H1 (cell line): ENCODE measurements at regions not wholly inside any gene's neighbourhood (a gene's known extent, or its start where the extent isn't known, plus 50 kb on each side); places are given as distances from the start of the nearest gene placed in this dataset.
"Not testable (repeated sequence)": the region's sequence is repeated elsewhere in the genome, so short reads cannot be mapped to it uniquely, and the experiment has no call there.

ENCODE experiments used
- CTCF ChIA-PET: fragments of 300-600 bp; sonication (Branson Sonifier 250); formaldehyde crosslinking; loops from one replicate; lab custom pipeline; 2021; ENCODE audit not compliant: partially characterized antibody; lab: Charles Lee
- POLR2A ChIA-PET: fragments of 300-600 bp; sonication (Branson Sonifier 250); formaldehyde crosslinking; loops from one replicate; lab custom pipeline; 2021; ENCODE audit warnings: inconsistent platforms; ENCODE audit not compliant: partially characterized antibody; lab: Charles Lee
- DNase-seq, 2 experiments: peaks; one replicate each; pipeline versions ENCODE4 v3.0.0 to v3.0.0-alpha.2; 2010 to 2022; ENCODE audit warnings: low spot score in 2 of 2, low read depth in 1 of 2, mixed read lengths in 1 of 2
- FAIRE-seq: peaks from 2 replicates; lab custom pipeline; 2011; peaks lifted over from hg19 to GRCh38; lab: Jason Lieb, UNC
- H2AFZ ChIP-seq: 2 replicates; pipeline ENCODE4 v1.8.1; 2012; ENCODE audit warnings: low read length, inconsistent platforms
- H2AK5ac ChIP-seq: 2 replicates; pipeline ENCODE4 v1.6.1; 2013; ENCODE audit warnings: low read depth, low read length
- H2BK120ac ChIP-seq: replicated peaks from 2 replicates; pipeline ENCODE3; 2013; ENCODE audit warnings: low read depth, low read length, inconsistent platforms
- H2BK12ac ChIP-seq: 2 replicates; pipeline ENCODE4 v1.6.1; 2013; ENCODE audit warnings: low read depth, low read length
- H2BK15ac ChIP-seq: 2 replicates; pipeline ENCODE4 v1.6.1; 2013; ENCODE audit warnings: low read length
- H2BK20ac ChIP-seq: 2 replicates; pipeline ENCODE4 v1.6.1; 2013; ENCODE audit warnings: low read length
- H2BK5ac ChIP-seq: 2 replicates; pipeline ENCODE4 v1.6.1; 2013; ENCODE audit warnings: low read depth, low read length
- H3K14ac ChIP-seq: 2 replicates; pipeline ENCODE4 v1.6.1; 2013; ENCODE audit warnings: inconsistent platforms; ENCODE audit not compliant: insufficient read length
- H3K18ac ChIP-seq: 2 replicates; pipeline ENCODE4 v1.6.1; 2013; ENCODE audit warnings: low read length; ENCODE audit errors: extremely low read depth
- H3K23ac ChIP-seq: 2 replicates; pipeline ENCODE4 v1.6.1; 2013; ENCODE audit warnings: inconsistent platforms; ENCODE audit not compliant: insufficient read length
- H3K23me2 ChIP-seq: 2 replicates; pipeline ENCODE4 v1.6.1; 2013; ENCODE audit warnings: low read depth, low read length
- H3K27ac ChIP-seq: 2 replicates; pipeline ENCODE4 v1.6.1; 2011; ENCODE audit warnings: low read depth, low read length, inconsistent platforms
- H3K27me3 ChIP-seq, 4 experiments: replicated peaks in 1 of 4; 1 replicate in 1 of 4; 2 replicates in 3 of 4; pipeline versions ENCODE4 v1.6.1 to v1.8.1; 2011 to 2013; ENCODE audit warnings: low read length in 3 of 4, mild to moderate bottlenecking in 3 of 4, inconsistent platforms in 2 of 4, mixed read lengths in 2 of 4, moderate library complexity in 1 of 4; ENCODE audit not compliant: control insufficient read depth in 3 of 4, insufficient read depth in 3 of 4; ENCODE audit errors: extremely low read depth in 1 of 4
- H3K36me3 ChIP-seq, 4 experiments: 2 replicates each; pipeline versions ENCODE4 v1.6.1 to v1.8.1; 2011 to 2013; ENCODE audit warnings: mild to moderate bottlenecking in 4 of 4, low read length in 3 of 4, moderate library complexity in 2 of 4, control low read depth in 1 of 4, inconsistent platforms in 1 of 4; ENCODE audit not compliant: insufficient read depth in 4 of 4, control insufficient read depth in 2 of 4
- H3K4ac ChIP-seq: replicated peaks from 2 replicates; pipeline ENCODE3; 2013; ENCODE audit warnings: low read length, low read depth, mixed read lengths, inconsistent platforms; ENCODE audit not compliant: insufficient read length
- H3K4me1 ChIP-seq, 4 experiments: replicated peaks in 1 of 4; 1 replicate in 1 of 4; 2 replicates in 3 of 4; pipeline versions ENCODE4 v1.6.1 to v1.8.1; 2011 to 2013; ENCODE audit warnings: low read length in 3 of 4, inconsistent platforms in 2 of 4, mixed read lengths in 1 of 4; ENCODE audit not compliant: insufficient read depth in 4 of 4, control insufficient read depth in 3 of 4
- H3K4me2 ChIP-seq, 2 experiments: 2 replicates each; pipeline versions ENCODE4 v1.6.1 to v1.8.1; 2011 to 2013; ENCODE audit warnings: low read depth in 2 of 2, low read length in 2 of 2, control low read depth in 1 of 2, inconsistent platforms in 1 of 2, mild to moderate bottlenecking in 1 of 2; ENCODE audit not compliant: insufficient read depth in 1 of 2
- H3K4me3 ChIP-seq, 4 experiments: fragments of 200-600, 300-600 bp in 1 of 4; sonication (generic), shearing (Covaris generic), sonication (Bioruptor Twin) in 1 of 4; 2 replicates each; pipeline versions ENCODE4 v1.5.1 to v1.8.1; 2011 to 2016; ENCODE audit warnings: low read length in 4 of 4, low read depth in 3 of 4, control low read depth in 2 of 4, inconsistent platforms in 2 of 4, mild to moderate bottlenecking in 2 of 4, mixed read lengths in 1 of 4, moderate library complexity in 1 of 4; ENCODE audit not compliant: insufficient read depth in 2 of 4; ENCODE audit errors: extremely low read depth in 1 of 4
- H3K56ac ChIP-seq: replicated peaks from 2 replicates; pipeline ENCODE3; 2013; ENCODE audit warnings: low read depth, mild to moderate bottlenecking, mixed read lengths, low read length, inconsistent platforms; ENCODE audit not compliant: insufficient read length
- H3K79me1 ChIP-seq: 2 replicates; pipeline ENCODE4 v1.6.1; 2013; ENCODE audit warnings: low read depth, low read length, control low read depth
- H3K79me2 ChIP-seq, 2 experiments: 2 replicates each; pipeline versions ENCODE4 v1.6.1 to v1.8.1; 2012 to 2013; ENCODE audit warnings: low read length in 2 of 2, mild to moderate bottlenecking in 2 of 2, inconsistent platforms in 1 of 2; ENCODE audit not compliant: insufficient read depth in 2 of 2, control insufficient read depth in 1 of 2
- H3K9ac ChIP-seq, 4 experiments: replicated peaks in 1 of 4; 1 replicate in 1 of 4; 2 replicates in 3 of 4; pipeline versions ENCODE4 v1.6.1 to v1.8.1; 2011 to 2013; ENCODE audit warnings: low read depth in 3 of 4, low read length in 3 of 4, control low read depth in 2 of 4, mild to moderate bottlenecking in 2 of 4, moderate library complexity in 2 of 4, inconsistent platforms in 1 of 4; ENCODE audit errors: extremely low read depth in 1 of 4
- H3K9me3 ChIP-seq, 2 experiments: 2 replicates each; pipeline versions ENCODE4 v1.6.1 to v1.8.1; 2012 to 2013; ENCODE audit warnings: mild to moderate bottlenecking in 2 of 2, moderate library complexity in 2 of 2, control low read depth in 1 of 2, inconsistent platforms in 1 of 2, low read depth in 1 of 2, low read length in 1 of 2, mixed read lengths in 1 of 2; ENCODE audit not compliant: insufficient read depth in 2 of 2
- H4K20me1 ChIP-seq, 2 experiments: replicated peaks in 1 of 2; 2 replicates each; pipeline versions ENCODE3 to v1.8.1; 2011 to 2013; ENCODE audit warnings: inconsistent platforms in 2 of 2, low read length in 2 of 2, mild to moderate bottlenecking in 1 of 2; ENCODE audit not compliant: insufficient read depth in 2 of 2, control insufficient read depth in 1 of 2
- H4K5ac ChIP-seq: 2 replicates; pipeline ENCODE4 v1.6.1; 2013; ENCODE audit warnings: low read length, low read depth, mixed read lengths, inconsistent platforms; ENCODE audit not compliant: insufficient read length
- H4K8ac ChIP-seq: 2 replicates; pipeline ENCODE4 v1.8.0; 2013; ENCODE audit warnings: mild to moderate bottlenecking, moderate library complexity, low read length, inconsistent platforms; ENCODE audit not compliant: insufficient read depth; ENCODE audit errors: extremely low read depth
- H4K91ac ChIP-seq: replicated peaks from 2 replicates; pipeline ENCODE3; 2013; ENCODE audit warnings: low read length, mixed read lengths, inconsistent platforms; ENCODE audit not compliant: insufficient read length
- WGBS, 2 experiments: shearing (Covaris generic) in 1 of 2; methylation state at CpG; one replicate each; pipeline versions ENCODE4 v1.1.6 to v1.1.7; 2013 to 2015; ENCODE audit warnings: low lambda C conversion rate in 2 of 2, mixed read lengths in 2 of 2, inconsistent platforms in 1 of 2, low coverage in 1 of 2, missing lambda C conversion rate in 1 of 2; ENCODE audit not compliant: insufficient replicate concordance in 2 of 2, insufficient coverage in 1 of 2, insufficient read length in 1 of 2; ENCODE audit errors: extremely low coverage in 1 of 2, missing lambda C conversion rate in 1 of 2; 5-methylcytosine and 5-hydroxymethylcytosine counted together

- H2BK15ac ChIP-seq, H3K79me1 ChIP-seq, H2BK5ac ChIP-seq, H3K27me3 ChIP-seq, FAIRE-seq, POLR2A ChIA-PET, H3K27ac ChIP-seq, H3K23ac ChIP-seq, H2BK120ac ChIP-seq, H4K20me1 ChIP-seq, H3K4me1 ChIP-seq, H3K56ac ChIP-seq, H4K5ac ChIP-seq, DNase-seq, H3K9me3 ChIP-seq, H4K8ac ChIP-seq, H4K91ac ChIP-seq, H3K14ac ChIP-seq, H2BK12ac ChIP-seq, H3K18ac ChIP-seq, H2AFZ ChIP-seq, H3K4me2 ChIP-seq, H3K23me2 ChIP-seq, H3K79me2 ChIP-seq, H2BK20ac ChIP-seq, H3K36me3 ChIP-seq, H2AK5ac ChIP-seq, H3K9ac ChIP-seq, H3K4ac ChIP-seq, H3K4me3 ChIP-seq: not testable (repeated sequence)
- WGBS, 2 experiments, result 96% methylated on average over 3 of the region's 3 CpGs; no CpG with 5 or more reads in 1 of the 2 experiments
- CTCF ChIA-PET, result interaction anchor here (1.7 kb wide), 1 partner anchor 11 kb away, joined by 7 read pairs; no protein-coding TSS in a partner anchor
Observed at GRCh38 chr13:63444225-63444624, 2028.6 kb upstream of the PCDH20 start.
